ACC112 (cell line): ENCODE measurements at regions not wholly inside any gene's neighbourhood (a gene's known extent, or its start where the extent isn't known, plus 50 kb on each side); places are given as distances from the start of the nearest gene placed in this dataset.
"Not testable (repeated sequence)": the region's sequence is repeated elsewhere in the genome, so short reads cannot be mapped to it uniquely, and the experiment has no call there.

Experiments used
- H2AFZ ChIP-seq: fragments of 200-600 bp; sonication (generic); one replicate; pipeline ENCODE4 v1.6.0; 2017; ENCODE audit warnings: antibody characterized with exemption, low read length; ENCODE audit not compliant: unreplicated experiment
- H3K27ac ChIP-seq: fragments of 200-600 bp; sonication (generic); 2 replicates; pipeline ENCODE4 v1.5.1; 2014; ENCODE audit warnings: low read depth, mild to moderate bottlenecking, antibody characterized with exemption, low read length, moderate library complexity
- H3K27me3 ChIP-seq: fragments of 200-600 bp; sonication (generic); 2 replicates; pipeline ENCODE4 v1.6.1; 2014; ENCODE audit warnings: mild to moderate bottlenecking, antibody characterized with exemption, low read length, moderate library complexity, mixed read lengths; ENCODE audit not compliant: insufficient read depth
- H3K36me3 ChIP-seq: fragments of 200-600 bp; sonication (generic); 2 replicates; pipeline ENCODE4 v1.6.1; 2016; ENCODE audit warnings: mild to moderate bottlenecking, antibody characterized with exemption, low read length, moderate library complexity, mixed read lengths; ENCODE audit not compliant: insufficient read depth
- H3K4me1 ChIP-seq: fragments of 200-600 bp; sonication (generic); one replicate; pipeline ENCODE4 v1.6.1; 2016; ENCODE audit warnings: low read length, mixed read lengths; ENCODE audit not compliant: insufficient read depth, unreplicated experiment, control insufficient read depth
- H3K4me3 ChIP-seq: fragments of 200-600 bp; sonication (generic); 2 replicates; pipeline ENCODE4 v1.5.1; 2014; ENCODE audit warnings: mild to moderate bottlenecking, low read depth, low read length
- H3K79me2 ChIP-seq: fragments of 200-600 bp; sonication (generic); one replicate; pipeline ENCODE4 v1.6.0; 2016; ENCODE audit warnings: low read length; ENCODE audit not compliant: control insufficient read depth, unreplicated experiment, insufficient read depth

GRCh38 chr10:118960157-118961090 is 69.1 kb upstream of the NANOS1 start:
- Histone ChIP-seq H3K27me3 (no peaks in the 10 kb centered on the region), H3K27ac (no peak overlapping the region), H3K36me3 (no peaks in the 10 kb centered on the region), H3K4me3 (no peak overlapping the region), H2AFZ (no peak overlapping the region), H3K79me2 (no peaks in the 10 kb centered on the region), H3K4me1 (peaks cover 21% of the 10 kb centered on the region)

- Histone ChIP-seq H3K4me1 (peaks cover 14% of the 10 kb centered on the region), H2AFZ (no peak overlapping the region), H3K4me3 (no peak overlapping the region), H3K79me2 (no peaks in the 10 kb centered on the region), H3K27ac (no peak overlapping the region), H3K36me3 (no peaks in the 10 kb centered on the region), H3K27me3 (no peaks in the 10 kb centered on the region)
These were observed 68.1 kb upstream of the NANOS1 start for GRCh38 chr10:118961436-118961835.

- not testable (repeated sequence) for H3K27ac ChIP-seq, H3K27me3 ChIP-seq, H3K4me3 ChIP-seq, H2AFZ ChIP-seq, H3K36me3 ChIP-seq, H3K79me2 ChIP-seq
- H3K4me1 ChIP-seq = peaks cover 14% of the 10 kb centered on the region
These were observed 67.1 kb upstream of the NANOS1 start for GRCh38 chr10:118962331-118962868.

GRCh38 chr10:118963341-118963740 is 66.2 kb upstream of the NANOS1 start:
- H3K27ac ChIP-seq = no peak overlapping the region

GRCh38 chr10:118963933-118964332 is 65.6 kb upstream of the NANOS1 start:
- Histone ChIP-seq H3K27me3 (no peaks in the 10 kb centered on the region), H3K4me3 (no peak overlapping the region), H3K79me2 (no peaks in the 10 kb centered on the region), H2AFZ (no peak overlapping the region), H3K36me3 (no peaks in the 10 kb centered on the region), H3K27ac (no peak overlapping the region), H3K4me1 (peaks cover 9% of the 10 kb centered on the region)

More at GRCh38 chr10:118963341-118963740, 66.2 kb upstream of the NANOS1 start:
- H3K27me3 ChIP-seq = no peaks in the 10 kb centered on the region
- H3K36me3 ChIP-seq = no peaks in the 10 kb centered on the region
- peaks cover 14% of the 10 kb centered on the region for H3K4me1 ChIP-seq
- H3K4me3 ChIP-seq = no peak overlapping the region
- H2AFZ ChIP-seq = no peak overlapping the region
- H3K79me2 ChIP-seq = no peaks in the 10 kb centered on the region

- not testable (repeated sequence) for H3K4me1 ChIP-seq, H3K4me3 ChIP-seq, H3K36me3 ChIP-seq, H3K27me3 ChIP-seq, H2AFZ ChIP-seq, H3K79me2 ChIP-seq, H3K27ac ChIP-seq
These were observed 65.0 kb upstream of the NANOS1 start for GRCh38 chr10:118964476-118964875.

GRCh38 chr10:118965096-118965495 is 64.4 kb upstream of the NANOS1 start:
- Histone ChIP-seq H3K4me3 (no peak overlapping the region), H3K27me3 (no peaks in the 10 kb centered on the region), H3K27ac (no peak overlapping the region), H3K79me2 (no peaks in the 10 kb centered on the region), H3K36me3 (no peaks in the 10 kb centered on the region), H2AFZ (no peak overlapping the region), H3K4me1 (no peaks in the 10 kb centered on the region)

GRCh38 chr10:118965645-118966044 is 63.9 kb upstream of the NANOS1 start:
- Histone ChIP-seq H3K4me1 (no peaks in the 10 kb centered on the region), H3K79me2 (no peaks in the 10 kb centered on the region), H2AFZ (no peak overlapping the region), H3K27ac (no peak overlapping the region), H3K27me3 (no peaks in the 10 kb centered on the region), H3K4me3 (no peak overlapping the region), H3K36me3 (no peaks in the 10 kb centered on the region)

GRCh38 chr10:118966076-118966849 is 63.3 kb upstream of the NANOS1 start:
- Histone ChIP-seq H3K4me1 (no peaks in the 10 kb centered on the region), H3K79me2 (no peaks in the 10 kb centered on the region), H2AFZ (no peak overlapping the region)

GRCh38 chr10:118966850-118967125 is 62.7 kb upstream of the NANOS1 start:
- Histone ChIP-seq H3K36me3 (no peaks in the 10 kb centered on the region), H3K4me3 (no peak overlapping the region), H3K4me1 (no peaks in the 10 kb centered on the region), H3K27me3 (no peaks in the 10 kb centered on the region), H3K79me2 (no peaks in the 10 kb centered on the region), H2AFZ (no peak overlapping the region), H3K27ac (no peak overlapping the region)

More at GRCh38 chr10:118966076-118966849, 63.3 kb upstream of the NANOS1 start:
- Histone ChIP-seq H3K27me3 (no peaks in the 10 kb centered on the region), H3K27ac (no peak overlapping the region), H3K36me3 (no peaks in the 10 kb centered on the region), H3K4me3 (no peak overlapping the region)
